Thyroid gland (tissue), 4 donors: ENCODE measurements at regions not wholly inside any gene's neighbourhood (a gene's known extent, or its start where the extent isn't known, plus 50 kb on each side); places are given as distances from the start of the nearest gene placed in this dataset.

Source experiments
- POLR2A ChIP-seq, 2 donors: fragments of 450-650 bp; IDR thresholded peaks; one replicate each; pipeline ENCODE4 v1.6.1; 2017; ENCODE audit warnings: antibody characterized with exemption in 2 of 2, mild to moderate bottlenecking in 2 of 2, moderate library complexity in 1 of 2
- TF ChIP-seq, protein P1 (sequence below), 6 experiments: fragments of 200-600 bp in 3 of 6; fragments of 450-650 bp in 3 of 6; sonication (generic) in 3 of 6; IDR thresholded peaks; one replicate each; pipeline ENCODE4 v1.5.1; 2016 to 2019; ENCODE audit warnings: antibody characterized with exemption in 6 of 6, mild to moderate bottlenecking in 2 of 6, inconsistent platforms in 1 of 6, moderate library complexity in 1 of 6

- TF ChIP-seq, protein P1, sequence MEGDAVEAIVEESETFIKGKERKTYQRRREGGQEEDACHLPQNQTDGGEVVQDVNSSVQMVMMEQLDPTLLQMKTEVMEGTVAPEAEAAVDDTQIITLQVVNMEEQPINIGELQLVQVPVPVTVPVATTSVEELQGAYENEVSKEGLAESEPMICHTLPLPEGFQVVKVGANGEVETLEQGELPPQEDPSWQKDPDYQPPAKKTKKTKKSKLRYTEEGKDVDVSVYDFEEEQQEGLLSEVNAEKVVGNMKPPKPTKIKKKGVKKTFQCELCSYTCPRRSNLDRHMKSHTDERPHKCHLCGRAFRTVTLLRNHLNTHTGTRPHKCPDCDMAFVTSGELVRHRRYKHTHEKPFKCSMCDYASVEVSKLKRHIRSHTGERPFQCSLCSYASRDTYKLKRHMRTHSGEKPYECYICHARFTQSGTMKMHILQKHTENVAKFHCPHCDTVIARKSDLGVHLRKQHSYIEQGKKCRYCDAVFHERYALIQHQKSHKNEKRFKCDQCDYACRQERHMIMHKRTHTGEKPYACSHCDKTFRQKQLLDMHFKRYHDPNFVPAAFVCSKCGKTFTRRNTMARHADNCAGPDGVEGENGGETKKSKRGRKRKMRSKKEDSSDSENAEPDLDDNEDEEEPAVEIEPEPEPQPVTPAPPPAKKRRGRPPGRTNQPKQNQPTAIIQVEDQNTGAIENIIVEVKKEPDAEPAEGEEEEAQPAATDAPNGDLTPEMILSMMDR (IDR thresholded peaks at IDR 0.05) = no peak
- no peak for TF ChIP-seq POLR2A (IDR thresholded peaks at IDR 0.05)
Measured at GRCh38 chr12:66047411-66048021, 83.0 kb downstream of the LLPH start.
